NOMO-1 treated with dmso at 0.1 percent for 144 hours (cell line): ENCODE measurements at regions not wholly inside any gene's neighbourhood (a gene's known extent, or its start where the extent isn't known, plus 50 kb on each side); places are given as distances from the start of the nearest gene placed in this dataset.

Experiments
- DNase-seq: peaks from one replicate; lab custom pipeline; 2025; ENCODE audit not compliant: unreplicated experiment; lab: John Stamatoyannopoulos, UW

GRCh38 chr12:127205781-127206555 is 1061.0 kb upstream of the TMEM132C start:
- no peak for DNase-seq

DNA sequence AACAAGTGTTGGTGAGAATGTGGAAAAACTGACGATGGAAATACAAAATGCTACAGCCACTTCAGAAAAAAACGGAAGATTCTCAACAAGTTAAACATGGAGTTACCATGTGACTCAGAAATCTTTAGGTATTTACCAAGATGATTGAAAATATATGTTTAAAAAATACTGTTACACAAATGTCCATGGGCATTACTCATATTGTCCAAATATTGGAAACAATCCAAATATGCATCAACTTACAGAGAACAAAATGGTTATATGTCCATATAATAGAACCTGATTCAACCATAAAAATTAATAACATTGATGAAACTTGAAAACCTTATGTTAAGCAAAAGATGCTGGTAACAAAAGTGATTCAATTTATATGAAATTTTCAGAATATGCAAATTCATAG is 1057.7 kb upstream of the TMEM132C start:
- DNase-seq: no peak

DNA sequence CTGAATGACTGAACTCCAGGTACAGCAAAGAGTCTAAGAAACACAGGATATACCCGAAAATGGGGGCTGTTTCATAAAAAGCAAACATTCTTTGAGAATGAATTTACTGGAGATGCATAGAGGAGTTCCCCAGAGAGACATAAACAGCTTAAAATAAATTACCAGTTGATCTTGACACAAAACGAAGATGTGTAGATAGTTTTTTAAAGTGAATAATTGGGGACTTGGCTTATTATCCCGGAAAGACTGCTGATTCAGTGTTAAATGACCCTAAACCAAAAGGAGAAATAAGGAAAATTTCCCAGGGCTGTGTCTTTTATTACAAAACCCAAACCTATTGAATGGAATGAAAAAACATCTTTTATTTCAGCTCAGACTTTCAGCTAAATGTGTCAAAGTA is 1052.8 kb upstream of the TMEM132C start:
- no peak for DNase-seq

GRCh38 chr12:127223011-127223410 is 1044.0 kb upstream of the TMEM132C start:
- DNase-seq: no peak

GRCh38 chr12:127223731-127224130 is 1043.2 kb upstream of the TMEM132C start:
- no peak for DNase-seq

- DNase-seq: no peak
Observed at GRCh38 chr12:127230843-127231260, 1036.1 kb upstream of the TMEM132C start.

DNA sequence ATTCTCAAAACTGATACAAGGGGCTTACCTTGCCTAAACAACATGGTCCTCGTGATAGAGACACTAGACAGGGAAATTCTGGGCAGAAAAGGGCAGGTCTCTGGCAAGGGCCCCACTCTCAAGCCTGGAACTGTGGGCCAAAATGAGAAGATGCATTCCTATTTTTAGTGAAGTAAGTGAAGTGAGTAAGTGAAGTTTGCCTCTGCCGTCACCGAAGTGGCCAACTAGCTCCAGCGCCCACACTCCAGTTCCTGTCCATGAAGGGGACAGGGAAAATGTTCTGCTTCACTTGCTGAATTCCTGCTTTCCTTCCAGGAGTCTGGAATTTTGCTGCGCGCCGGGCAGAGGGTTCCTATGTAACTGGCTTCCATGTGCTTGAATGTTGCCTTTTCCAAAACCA is 1035.6 kb upstream of the TMEM132C start:
- no peak for DNase-seq

DNA sequence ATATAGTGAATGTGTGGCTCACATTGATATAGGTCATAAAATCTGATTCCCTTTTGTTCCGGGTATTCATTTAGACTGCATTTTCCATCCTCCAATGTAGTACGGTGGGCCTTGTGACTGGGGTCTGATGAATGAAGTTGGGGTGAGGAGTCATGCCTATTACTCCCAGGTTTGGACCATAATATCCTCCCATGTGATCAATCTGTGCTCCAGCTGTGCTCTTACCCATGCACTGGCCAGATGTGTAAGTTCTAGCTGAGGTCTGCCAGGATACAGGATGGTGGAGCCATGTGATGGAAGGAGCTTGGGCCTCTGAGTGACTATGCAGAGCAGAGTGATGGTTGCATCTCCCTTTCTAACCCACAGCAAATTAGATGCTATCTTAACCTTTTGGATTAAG is 1034.0 kb upstream of the TMEM132C start:
- no peak for DNase-seq

DNA sequence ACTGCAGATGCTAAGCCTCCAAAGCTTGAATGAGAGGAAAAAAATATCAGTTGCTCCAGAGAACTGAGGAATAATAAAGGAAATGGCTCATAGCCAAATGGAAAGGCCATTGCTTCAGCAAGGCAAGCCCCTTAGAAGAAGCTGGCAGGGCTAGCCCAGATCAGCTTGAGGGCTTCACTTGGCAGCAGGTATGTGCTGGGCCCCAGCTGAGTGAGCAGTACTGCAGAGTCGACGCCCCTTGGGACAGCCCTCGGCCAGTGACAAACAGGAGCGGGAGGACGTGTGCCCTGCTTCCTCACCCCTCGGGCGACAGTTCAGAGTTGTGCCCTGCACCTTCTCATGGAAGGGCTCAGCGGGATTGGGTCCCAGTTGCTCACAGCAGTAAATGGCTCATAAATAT is 1031.2 kb upstream of the TMEM132C start:
- DNase-seq: no peak

- DNase-seq: no peak
Observed at GRCh38 chr12:127236491-127236890, 1030.5 kb upstream of the TMEM132C start.

- DNase-seq: no peak
Observed at GRCh38 chr12:127237151-127237550, 1029.8 kb upstream of the TMEM132C start.

- no peak for DNase-seq
Observed at GRCh38 chr12:127238107-127238506, 1028.9 kb upstream of the TMEM132C start.

GRCh38 chr12:127239781-127240180 is 1027.2 kb upstream of the TMEM132C start:
- no peak for DNase-seq

DNA sequence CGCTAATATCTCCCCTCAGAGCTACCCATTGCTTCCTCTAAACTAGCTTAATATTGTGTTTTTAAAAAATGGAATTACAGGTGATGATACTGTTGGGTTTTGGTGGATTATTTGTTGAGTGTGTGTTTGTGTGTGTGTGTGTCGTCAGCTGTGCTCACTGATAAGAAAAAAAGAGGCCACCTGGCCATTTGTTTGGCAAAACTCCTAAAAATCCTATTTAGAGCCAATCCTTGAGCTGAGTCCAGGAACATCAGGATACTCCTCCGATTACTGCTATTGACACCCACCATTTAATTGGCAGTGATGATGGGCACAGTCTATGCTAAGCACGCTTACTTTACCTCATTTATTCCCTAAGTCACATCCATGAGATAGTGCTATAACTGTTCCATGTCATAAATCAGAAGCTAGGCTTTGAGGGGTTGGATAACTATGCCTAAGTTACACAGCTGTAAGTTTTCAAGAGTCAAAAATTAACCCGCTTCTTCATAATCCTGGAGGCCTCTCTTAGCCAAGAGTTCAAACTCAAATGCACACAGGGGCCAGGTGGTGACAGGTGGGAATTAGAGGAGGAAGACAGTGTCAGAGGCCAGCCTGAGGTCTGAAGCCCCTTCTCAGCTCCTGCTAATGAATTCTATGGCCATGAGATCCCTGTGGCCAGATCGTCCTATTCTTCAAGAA is 1026.6 kb upstream of the TMEM132C start:
- no peak for DNase-seq

GRCh38 chr12:127241072-127241817 is 1025.7 kb upstream of the TMEM132C start:
- no peak for DNase-seq

DNA sequence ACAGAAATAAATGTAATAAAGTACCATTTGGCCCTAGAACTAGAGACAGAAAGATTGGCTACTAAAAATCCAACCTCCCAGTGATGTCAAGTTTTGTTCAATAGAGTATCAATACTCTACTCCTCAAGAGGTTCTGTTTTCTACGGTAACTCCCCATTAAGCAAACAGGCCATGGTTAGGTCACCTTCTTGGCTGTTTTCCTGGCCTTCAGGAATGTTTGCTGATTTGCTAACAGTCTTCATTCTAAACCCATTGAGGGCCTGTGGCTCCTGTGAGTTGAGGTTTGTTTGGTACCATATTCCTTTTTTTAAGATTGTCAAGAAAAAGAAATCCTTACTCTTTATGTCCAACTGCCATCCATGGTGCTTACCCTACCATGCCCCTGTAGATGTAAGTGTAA is 1022.0 kb upstream of the TMEM132C start:
- no peak for DNase-seq

DNA sequence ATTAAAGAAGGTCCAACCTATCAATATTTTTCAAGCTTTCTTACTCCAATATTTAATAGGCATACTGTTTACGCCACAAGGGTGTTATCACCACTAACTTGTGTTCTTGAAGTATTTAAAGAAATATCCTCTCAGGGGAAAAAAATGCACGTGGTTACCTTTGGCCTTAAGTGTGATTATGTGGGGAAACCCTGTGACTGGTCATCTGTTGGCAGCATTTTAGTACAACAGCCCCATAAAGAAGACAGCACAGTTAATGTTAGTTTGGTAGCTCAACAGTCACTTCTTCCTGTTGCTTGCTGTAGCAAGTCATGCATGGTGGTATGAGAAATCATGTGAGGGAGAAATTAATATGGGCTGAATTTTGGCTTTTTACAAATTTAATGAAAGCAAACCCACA is 1021.5 kb upstream of the TMEM132C start:
- DNase-seq: no peak

DNA sequence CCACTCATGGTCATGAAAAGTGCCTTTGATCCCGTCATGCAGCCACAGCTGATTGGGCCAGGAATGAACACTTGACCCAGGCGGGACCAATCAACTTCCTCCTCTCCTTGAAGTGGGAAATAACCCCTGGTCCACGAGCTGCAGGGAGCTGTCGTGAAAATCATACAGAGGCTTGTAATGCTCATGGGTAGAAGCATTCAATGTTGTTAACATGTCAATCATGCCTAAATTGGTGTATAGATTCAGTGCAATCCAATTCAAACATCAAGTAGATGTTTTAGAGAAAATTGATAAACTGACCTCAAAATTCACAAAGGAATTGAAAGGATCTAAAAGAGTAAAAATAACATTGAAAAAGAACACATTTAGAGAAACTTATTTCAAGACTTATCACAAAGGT is 1019.0 kb upstream of the TMEM132C start:
- DNase-seq: no peak

GRCh38 chr12:127249428-127249827 is 1017.5 kb upstream of the TMEM132C start:
- no peak for DNase-seq

DNA sequence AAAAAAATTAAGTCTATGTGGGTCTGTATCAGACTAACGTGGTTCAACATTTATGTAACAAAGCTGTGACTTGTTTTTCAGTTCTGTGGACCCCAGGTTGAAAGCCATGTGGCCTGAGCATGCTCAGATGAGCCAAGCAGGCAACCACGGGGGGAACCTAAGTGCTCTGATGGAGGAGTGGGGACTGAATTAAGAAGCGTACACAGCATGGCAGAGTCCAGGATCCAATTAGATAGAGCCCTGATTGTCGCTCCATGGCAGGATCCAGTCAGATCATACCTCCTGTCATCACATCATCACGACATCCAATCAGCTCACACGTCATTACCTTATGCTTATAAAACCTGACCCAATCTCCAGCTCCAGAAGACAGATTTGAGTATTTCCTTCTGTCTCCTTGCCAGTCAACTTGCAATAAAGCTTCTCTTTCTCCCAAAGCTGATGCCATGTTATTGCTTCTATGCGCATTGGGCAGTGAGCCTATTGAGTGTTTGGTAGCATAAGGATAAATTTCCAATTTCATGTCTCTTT is 1013.1 kb upstream of the TMEM132C start:
- no peak for DNase-seq

GRCh38 chr12:127254420-127254955 is 1012.5 kb upstream of the TMEM132C start:
- no peak for DNase-seq
